SU-DHL-6 (cell line): ENCODE measurements at regions not wholly inside any gene's neighbourhood (a gene's known extent, or its start where the extent isn't known, plus 50 kb on each side); places are given as distances from the start of the nearest gene placed in this dataset.

Source experiments
- H2AFZ ChIP-seq: fragments of 200-600 bp; sonication (generic); 2 replicates; pipeline ENCODE4 v1.6.1; 2014; ENCODE audit warnings: low read depth, mild to moderate bottlenecking, moderate library complexity, mixed read lengths, antibody characterized with exemption, low read length; ENCODE audit not compliant: severe bottlenecking
- H3F3A ChIP-seq: fragments of 200-600 bp; shearing (Covaris generic); 2 replicates; pipeline ENCODE4 v1.6.0; 2016; ENCODE audit warnings: antibody characterized with exemption, mild to moderate bottlenecking; ENCODE audit not compliant: insufficient read depth
- H3K27ac ChIP-seq: fragments of 200-600 bp; sonication (generic); 2 replicates; pipeline ENCODE4 v1.5.1; 2016; ENCODE audit warnings: low read depth, mild to moderate bottlenecking, low read length, moderate library complexity, mixed read lengths
- H3K27me3 ChIP-seq: fragments of 200-600 bp; sonication (generic), shearing (Covaris generic); 2 replicates; pipeline ENCODE4 v1.6.0; 2014; ENCODE audit warnings: mild to moderate bottlenecking, low read length
- H3K36me3 ChIP-seq: fragments of 200-600 bp; sonication (generic); 2 replicates; pipeline ENCODE4 v1.6.1; 2014; ENCODE audit warnings: mild to moderate bottlenecking, low read length, mixed read lengths
- H3K4me2 ChIP-seq: fragments of 300-600, 200-600 bp; shearing (Covaris generic), sonication (generic); 2 replicates; pipeline ENCODE4 v1.6.0; 2014; ENCODE audit warnings: low read length, low read depth, mild to moderate bottlenecking; ENCODE audit not compliant: poor library complexity, severe bottlenecking
- H3K4me3 ChIP-seq: fragments of 200-600 bp; sonication (generic); 2 replicates; pipeline ENCODE4 v1.5.1; 2014; ENCODE audit warnings: antibody characterized with exemption, low read length, mild to moderate bottlenecking, mixed read lengths; ENCODE audit not compliant: insufficient read depth, poor library complexity, severe bottlenecking
- H3K79me2 ChIP-seq: fragments of 200-600 bp; sonication (generic); 2 replicates; pipeline ENCODE4 v1.6.1; 2014; ENCODE audit warnings: mild to moderate bottlenecking, low read length, moderate library complexity; ENCODE audit not compliant: insufficient read depth
- H3K9ac ChIP-seq: fragments of 200-600 bp; sonication (generic); 2 replicates; pipeline ENCODE4 v1.7.0; 2014; ENCODE audit warnings: mild to moderate bottlenecking, low read length
- H3K9me2 ChIP-seq: fragments of 200-600 bp; sonication (generic); replicated peaks from 2 replicates; pipeline ENCODE4 v1.6.1; 2014; ENCODE audit warnings: low read length; ENCODE audit not compliant: insufficient read depth
- H3K9me3 ChIP-seq: fragments of 200-600 bp; sonication (generic); 2 replicates; pipeline ENCODE4 v1.6.1; 2014; ENCODE audit warnings: low read length, mixed read lengths; ENCODE audit not compliant: insufficient read depth
- H4K20me1 ChIP-seq: fragments of 200-600 bp; sonication (generic); 2 replicates; pipeline ENCODE4 v1.6.1; 2014; ENCODE audit warnings: low read depth, mild to moderate bottlenecking, antibody characterized with exemption, low read length, moderate library complexity, mixed read lengths
- EZH2phosphoT487 ChIP-seq: fragments of 200-600 bp; sonication (generic), shearing (Covaris generic); conservative IDR thresholded peaks from 2 replicates; pipeline ENCODE4 v1.6.1; 2018; ENCODE audit warnings: mild to moderate bottlenecking, antibody characterized with exemption, low read length, moderate library complexity, mixed read lengths
- TF ChIP-seq, protein P1 (sequence below): fragments of 200-600 bp; sonication (generic); IDR thresholded peaks from one replicate; pipeline ENCODE4 v1.5.1; 2017; ENCODE audit warnings: antibody characterized with exemption, mild to moderate bottlenecking, low read length, moderate library complexity; ENCODE audit not compliant: insufficient read depth, poor library complexity, severe bottlenecking

DNA sequence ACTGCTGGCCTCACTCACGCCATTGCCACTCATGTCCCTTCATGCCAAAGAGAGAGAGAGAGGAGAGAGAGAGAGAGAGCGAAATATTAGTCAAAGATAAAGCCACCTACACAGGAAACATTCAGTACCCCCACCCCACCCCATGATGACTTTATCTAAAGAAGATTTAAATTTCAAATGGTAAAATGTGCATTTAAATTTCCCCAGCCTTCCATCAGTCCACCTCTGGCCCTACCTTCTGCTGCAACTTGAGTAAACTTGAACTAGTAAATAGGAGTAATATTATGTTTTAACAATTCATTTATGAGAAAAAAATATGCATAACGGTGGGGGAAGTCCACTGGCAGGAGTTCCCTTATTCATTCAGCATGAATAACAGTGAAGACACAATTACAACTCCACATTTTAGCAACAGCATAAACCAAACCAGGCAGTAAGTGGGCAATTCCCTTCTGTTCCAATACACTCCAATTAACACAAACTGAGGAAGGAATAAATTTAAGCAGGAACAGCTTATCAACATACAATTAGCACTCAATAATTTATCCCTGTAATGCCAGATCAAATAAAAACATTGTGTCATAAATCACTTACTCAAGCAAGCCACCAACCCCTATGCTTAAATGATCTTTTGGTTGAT lies 264.2 kb downstream of the LNPK start:
- Histone ChIP-seq H3K9ac (no peak overlapping the region), H3K79me2 (no peaks in the 10 kb centered on the region), H3K36me3 (no peaks in the 10 kb centered on the region), H4K20me1 (no peaks in the 10 kb centered on the region), H3K27me3 (no peaks in the 10 kb centered on the region), H3K9me2 (no peaks in the 10 kb centered on the region), H2AFZ (no peak overlapping the region), H3K4me2 (no peak overlapping the region), H3K27ac (no peak overlapping the region), H3K9me3 (no peaks in the 10 kb centered on the region), H3K4me3 (no peak overlapping the region), H3F3A (no peaks in the 10 kb centered on the region)
- TF ChIP-seq EZH2phosphoT487 = no peak
- TF ChIP-seq, protein P1, sequence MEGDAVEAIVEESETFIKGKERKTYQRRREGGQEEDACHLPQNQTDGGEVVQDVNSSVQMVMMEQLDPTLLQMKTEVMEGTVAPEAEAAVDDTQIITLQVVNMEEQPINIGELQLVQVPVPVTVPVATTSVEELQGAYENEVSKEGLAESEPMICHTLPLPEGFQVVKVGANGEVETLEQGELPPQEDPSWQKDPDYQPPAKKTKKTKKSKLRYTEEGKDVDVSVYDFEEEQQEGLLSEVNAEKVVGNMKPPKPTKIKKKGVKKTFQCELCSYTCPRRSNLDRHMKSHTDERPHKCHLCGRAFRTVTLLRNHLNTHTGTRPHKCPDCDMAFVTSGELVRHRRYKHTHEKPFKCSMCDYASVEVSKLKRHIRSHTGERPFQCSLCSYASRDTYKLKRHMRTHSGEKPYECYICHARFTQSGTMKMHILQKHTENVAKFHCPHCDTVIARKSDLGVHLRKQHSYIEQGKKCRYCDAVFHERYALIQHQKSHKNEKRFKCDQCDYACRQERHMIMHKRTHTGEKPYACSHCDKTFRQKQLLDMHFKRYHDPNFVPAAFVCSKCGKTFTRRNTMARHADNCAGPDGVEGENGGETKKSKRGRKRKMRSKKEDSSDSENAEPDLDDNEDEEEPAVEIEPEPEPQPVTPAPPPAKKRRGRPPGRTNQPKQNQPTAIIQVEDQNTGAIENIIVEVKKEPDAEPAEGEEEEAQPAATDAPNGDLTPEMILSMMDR = no peak

DNA sequence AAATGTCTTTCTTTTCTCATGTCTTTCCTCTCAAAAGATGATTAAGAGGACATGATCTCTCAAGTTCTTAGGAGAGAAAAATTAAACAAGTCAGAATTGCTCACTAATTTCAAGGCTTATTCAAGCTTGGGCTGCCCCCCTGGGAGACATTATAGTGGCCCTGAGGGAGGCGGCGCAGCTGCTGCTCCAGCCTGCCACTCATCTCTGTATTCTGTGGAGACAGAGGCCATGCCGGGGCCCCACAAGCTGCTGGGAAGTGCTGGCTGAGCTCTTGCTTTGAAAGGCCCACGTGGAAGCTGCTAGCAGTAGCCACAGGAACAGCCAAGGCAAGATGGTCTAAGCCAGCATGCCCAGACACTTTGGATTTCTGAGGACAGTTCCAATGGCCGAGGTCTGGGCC lies 267.4 kb downstream of the LNPK start:
- no peak overlapping the region for H3K9ac ChIP-seq
- no peak for TF ChIP-seq EZH2phosphoT487
- TF ChIP-seq, protein P1 = no peak
- no peak overlapping the region for H3K27ac ChIP-seq

DNA sequence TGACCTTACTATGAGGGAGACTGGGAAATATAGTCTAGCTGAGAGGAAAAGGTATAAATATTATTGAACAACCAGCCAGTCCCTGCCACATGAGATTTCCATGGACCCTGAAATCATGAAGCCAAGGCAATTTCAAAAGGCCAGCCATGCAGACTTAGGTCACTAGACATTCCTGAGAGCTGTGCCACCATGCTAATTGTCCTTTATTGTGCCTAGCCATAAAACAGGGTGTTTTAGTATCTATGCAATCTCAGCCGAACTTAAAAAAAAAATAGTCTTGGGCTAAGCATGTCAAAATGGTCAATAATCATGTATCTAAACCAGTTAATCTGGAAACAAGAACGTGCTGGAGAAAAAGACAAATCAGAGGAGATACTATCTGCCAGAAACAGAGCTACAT lies 269.5 kb downstream of the LNPK start:
- no peak overlapping the region for H2AFZ ChIP-seq
- no peaks in the 10 kb centered on the region for H3K36me3 ChIP-seq
- H3K27ac ChIP-seq = no peak overlapping the region
- H3K9me2 ChIP-seq = no peaks in the 10 kb centered on the region
- H3K9ac ChIP-seq = no peak overlapping the region
- H3F3A ChIP-seq = no peaks in the 10 kb centered on the region
- no peak overlapping the region for H3K4me3 ChIP-seq
- H3K79me2 ChIP-seq = no peaks in the 10 kb centered on the region
- H3K27me3 ChIP-seq = no peaks in the 10 kb centered on the region
- no peak overlapping the region for H3K4me2 ChIP-seq
- no peaks in the 10 kb centered on the region for H4K20me1 ChIP-seq
- TF ChIP-seq, protein P1 = no peak
- no peak for TF ChIP-seq EZH2phosphoT487
- no peaks in the 10 kb centered on the region for H3K9me3 ChIP-seq

More for the DNA sequence above, 267.4 kb downstream of the LNPK start:
- Histone ChIP-seq H2AFZ (no peak overlapping the region), H3K79me2 (no peaks in the 10 kb centered on the region), H3K9me3 (no peaks in the 10 kb centered on the region), H3K4me2 (no peak overlapping the region), H3K9me2 (no peaks in the 10 kb centered on the region), H3K36me3 (no peaks in the 10 kb centered on the region), H3F3A (no peaks in the 10 kb centered on the region), H4K20me1 (no peaks in the 10 kb centered on the region), H3K27me3 (no peaks in the 10 kb centered on the region), H3K4me3 (no peak overlapping the region)
